Kidney (tissue), 13 donors: ENCODE measurements at regions not wholly inside any gene's neighbourhood (a gene's known extent, or its start where the extent isn't known, plus 50 kb on each side); places are given as distances from the start of the nearest gene placed in this dataset.

Source experiments
- DNase-seq, 5 donors: peaks; one replicate each; pipeline ENCODE4 v3.0.0-alpha.2; 2013 to 2020
- FAIRE-seq: peaks from 2 replicates; lab custom pipeline; 2012; peaks lifted over from hg19 to GRCh38; lab: Jason Lieb, UNC
- H3K27ac ChIP-seq, 2 donors: one replicate each; pipeline ENCODE4 v1.7.0; 2013; ENCODE audit warnings: low read depth in 2 of 2, low read length in 2 of 2, inconsistent platforms in 1 of 2
- H3K27me3 ChIP-seq: one replicate; pipeline ENCODE4 v1.7.1; 2013; ENCODE audit warnings: low read length, inconsistent platforms; ENCODE audit not compliant: control insufficient read depth, insufficient read depth
- H3K36me3 ChIP-seq, 3 donors: one replicate each; pipeline versions ENCODE4 v1.7.0 to v1.7.1; 2013; ENCODE audit warnings: low read length in 3 of 3, control low read depth in 1 of 3, inconsistent platforms in 1 of 3; ENCODE audit not compliant: insufficient read depth in 3 of 3, control insufficient read depth in 2 of 3
- H3K4me1 ChIP-seq, 3 donors: one replicate each; pipeline versions ENCODE4 v1.7.0 to v1.7.1; 2013; ENCODE audit warnings: low read length in 3 of 3, inconsistent platforms in 1 of 3, low read depth in 1 of 3; ENCODE audit not compliant: control insufficient read depth in 2 of 3, insufficient read depth in 2 of 3
- H3K4me3 ChIP-seq, 3 donors: one replicate each; pipeline versions ENCODE4 v1.7.0 to v1.8.1; 2013; ENCODE audit warnings: low read length in 3 of 3, control low read depth in 1 of 3, inconsistent platforms in 1 of 3
- H3K9ac ChIP-seq, 3 donors: one replicate each; pipeline versions ENCODE4 v1.7.0 to v1.7.1; 2013; ENCODE audit warnings: low read length in 3 of 3, control low read depth in 1 of 3, inconsistent platforms in 1 of 3
- H3K9me3 ChIP-seq, 3 donors: one replicate each; pipeline versions ENCODE4 v1.7.0 to v1.7.1; 2013; ENCODE audit warnings: low read length in 3 of 3, control low read depth in 1 of 3, inconsistent platforms in 1 of 3; ENCODE audit not compliant: control insufficient read depth in 2 of 3, insufficient read depth in 1 of 3
- intact Hi-C: fragments of 100-400 bp; cut with DNase I; formaldehyde crosslinking; loops from one replicate; pipeline ENCODE4 v1.11.1; 2022
- TF ChIP-seq, protein P1 (sequence below): IDR thresholded peaks from 3 replicates; pipeline ENCODE4 v1.5.1; 2012; ENCODE audit warnings: mild to moderate bottlenecking, moderate library complexity, borderline replicate concordance; ENCODE audit not compliant: insufficient read depth; ENCODE audit errors: extremely low read depth
- donor health status: control.
- donor health status: control.
- donor health status: control.
- donor health status: control.
- donor health status: control.
- donor health status: DM: yes; HTN: yes; CAD: no.
- donor health status: Normal renal cell carcinoma (clear cell type).

DNA sequence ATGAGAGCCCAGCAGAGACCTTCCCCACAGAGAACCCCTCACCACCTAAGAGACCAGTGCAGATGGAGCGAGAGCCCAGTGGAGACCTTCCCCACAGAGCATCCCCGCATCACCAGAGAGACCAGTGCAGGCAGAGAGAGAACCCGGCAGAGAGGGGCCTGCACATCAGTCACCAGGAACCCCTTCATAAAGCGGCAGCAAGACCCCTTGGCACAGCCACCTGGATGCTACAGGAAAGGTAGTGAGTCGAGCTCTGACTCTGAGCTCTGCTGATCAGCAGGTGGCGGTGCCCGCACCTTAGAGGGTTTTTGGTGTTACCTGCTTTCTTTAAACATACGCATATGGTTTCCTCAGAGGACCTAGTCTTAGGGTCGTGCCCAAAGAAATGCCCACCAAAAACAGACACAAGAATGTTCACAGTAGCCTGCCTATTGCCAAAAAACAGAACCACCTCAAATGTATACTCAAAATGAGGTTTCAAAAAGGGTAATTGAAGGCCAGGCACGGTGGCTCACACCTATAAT is 678.7 kb downstream of the BRD1 start:
- Histone ChIP-seq H3K27ac (no peak overlapping the region), H3K9me3 (no peaks in the 10 kb centered on the region), H3K4me3 (no peak overlapping the region), H3K36me3 (no peaks in the 10 kb centered on the region), H3K27me3 (no peaks in the 10 kb centered on the region), H3K4me1 (no peaks in the 10 kb centered on the region), H3K9ac (no peak overlapping the region)
- TF ChIP-seq, protein P1, sequence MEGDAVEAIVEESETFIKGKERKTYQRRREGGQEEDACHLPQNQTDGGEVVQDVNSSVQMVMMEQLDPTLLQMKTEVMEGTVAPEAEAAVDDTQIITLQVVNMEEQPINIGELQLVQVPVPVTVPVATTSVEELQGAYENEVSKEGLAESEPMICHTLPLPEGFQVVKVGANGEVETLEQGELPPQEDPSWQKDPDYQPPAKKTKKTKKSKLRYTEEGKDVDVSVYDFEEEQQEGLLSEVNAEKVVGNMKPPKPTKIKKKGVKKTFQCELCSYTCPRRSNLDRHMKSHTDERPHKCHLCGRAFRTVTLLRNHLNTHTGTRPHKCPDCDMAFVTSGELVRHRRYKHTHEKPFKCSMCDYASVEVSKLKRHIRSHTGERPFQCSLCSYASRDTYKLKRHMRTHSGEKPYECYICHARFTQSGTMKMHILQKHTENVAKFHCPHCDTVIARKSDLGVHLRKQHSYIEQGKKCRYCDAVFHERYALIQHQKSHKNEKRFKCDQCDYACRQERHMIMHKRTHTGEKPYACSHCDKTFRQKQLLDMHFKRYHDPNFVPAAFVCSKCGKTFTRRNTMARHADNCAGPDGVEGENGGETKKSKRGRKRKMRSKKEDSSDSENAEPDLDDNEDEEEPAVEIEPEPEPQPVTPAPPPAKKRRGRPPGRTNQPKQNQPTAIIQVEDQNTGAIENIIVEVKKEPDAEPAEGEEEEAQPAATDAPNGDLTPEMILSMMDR: no peak
- no peak for FAIRE-seq
- no peak for DNase-seq
- intact Hi-C loops: no loop called here

- Histone ChIP-seq H3K27me3 (no peaks in the 10 kb centered on the region), H3K36me3 (no peaks in the 10 kb centered on the region), H3K27ac (no peak overlapping the region), H3K9ac (no peak overlapping the region), H3K9me3 (no peaks in the 10 kb centered on the region), H3K4me1 (no peaks in the 10 kb centered on the region), H3K4me3 (no peak overlapping the region)
- intact Hi-C loops: no loop called here
- DNase-seq (no peak), FAIRE-seq (no peak)
- TF ChIP-seq, protein P1: no peak
These were observed 680.0 kb downstream of the BRD1 start for GRCh38 chr22:49147617-49148175.

DNA sequence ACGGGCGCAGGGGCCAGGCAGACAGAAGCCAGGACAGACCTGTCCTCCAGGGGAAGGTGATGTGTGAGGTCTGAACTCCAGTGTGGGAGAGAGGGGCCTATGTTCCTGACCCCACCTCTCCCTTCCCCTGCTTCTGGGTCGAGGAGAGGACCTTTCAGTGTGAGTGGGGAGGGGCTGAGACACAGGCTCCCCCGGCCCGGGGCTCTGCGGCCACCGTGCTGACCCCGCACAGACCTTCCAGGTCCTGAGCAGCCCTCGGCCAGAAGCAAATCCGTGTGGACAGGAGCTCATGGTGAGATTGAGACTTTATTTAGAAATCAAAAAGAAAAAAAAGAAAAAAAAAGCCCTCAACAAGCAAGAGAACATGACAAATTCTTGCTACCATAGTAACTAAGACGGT is 680.5 kb downstream of the BRD1 start:
- H3K9me3 ChIP-seq: no peaks in the 10 kb centered on the region
- H3K4me1 ChIP-seq: no peaks in the 10 kb centered on the region
- no peaks in the 10 kb centered on the region for H3K36me3 ChIP-seq
- no peak overlapping the region for H3K4me3 ChIP-seq
- no peak overlapping the region for H3K27ac ChIP-seq
- DNase-seq (no peak), FAIRE-seq (no peak)
- no peaks in the 10 kb centered on the region for H3K27me3 ChIP-seq
- intact Hi-C loops: no loop called here
- TF ChIP-seq, protein P1: no peak
- H3K9ac ChIP-seq: no peak overlapping the region

- Histone ChIP-seq H3K4me1 (no peaks in the 10 kb centered on the region), H3K27ac (no peak overlapping the region), H3K27me3 (no peaks in the 10 kb centered on the region), H3K9ac (no peak overlapping the region), H3K36me3 (no peaks in the 10 kb centered on the region), H3K9me3 (no peaks in the 10 kb centered on the region), H3K4me3 (no peak overlapping the region)
- TF ChIP-seq, protein P1: no peak
- FAIRE-seq: no peak
- no peak for DNase-seq
- intact Hi-C loops: no loop called here
These were observed 681.2 kb downstream of the BRD1 start for GRCh38 chr22:49146511-49146910.
